ENCODE measurements at regions not wholly inside any gene's neighbourhood (a gene's known extent, or its start where the extent isn't known, plus 50 kb on each side); places are given as distances from the start of the nearest gene placed in this dataset.

DNA sequence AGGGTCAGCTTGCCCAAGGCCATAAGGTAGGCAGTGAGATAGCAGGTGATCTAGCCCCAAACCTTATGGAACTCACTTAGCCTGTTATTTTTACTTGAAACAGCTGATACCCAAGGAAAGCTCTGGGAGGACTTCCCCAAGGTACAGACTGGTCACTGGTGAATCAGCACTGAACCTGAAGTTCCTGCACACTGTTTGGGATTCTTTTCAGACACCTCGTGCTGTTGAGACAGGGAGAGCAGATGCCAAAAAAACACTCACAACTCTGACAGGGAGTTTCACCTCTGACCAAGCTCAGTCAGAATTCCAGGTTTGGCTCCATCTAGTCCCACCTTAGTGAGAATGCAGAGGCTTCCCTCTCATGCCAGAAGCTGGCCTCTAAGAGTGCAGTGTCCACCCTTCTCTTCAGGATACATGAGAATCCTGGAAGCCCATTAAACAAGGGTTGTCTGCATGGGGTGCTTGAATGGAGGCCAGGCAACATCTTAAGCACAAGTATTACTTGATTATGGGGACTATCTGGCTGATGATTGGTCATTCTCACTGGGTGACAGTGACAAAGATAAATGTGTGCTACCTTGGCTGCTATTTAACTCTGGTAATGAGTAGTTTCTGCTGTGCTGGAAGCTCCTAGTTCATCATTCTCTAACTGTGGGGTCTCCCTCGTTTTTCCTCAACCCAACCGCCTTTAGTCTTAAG, 122.8 kb upstream of the SLIT3 start:
- in situ Hi-C loops (cut with HindIII; ENCODE audit: low pct_unique_long_range_greater_than_20kb, low sequenced_read_pairs) = no loop called here
- no peak for DNase-seq (ENCODE audit: low read depth)

DNA sequence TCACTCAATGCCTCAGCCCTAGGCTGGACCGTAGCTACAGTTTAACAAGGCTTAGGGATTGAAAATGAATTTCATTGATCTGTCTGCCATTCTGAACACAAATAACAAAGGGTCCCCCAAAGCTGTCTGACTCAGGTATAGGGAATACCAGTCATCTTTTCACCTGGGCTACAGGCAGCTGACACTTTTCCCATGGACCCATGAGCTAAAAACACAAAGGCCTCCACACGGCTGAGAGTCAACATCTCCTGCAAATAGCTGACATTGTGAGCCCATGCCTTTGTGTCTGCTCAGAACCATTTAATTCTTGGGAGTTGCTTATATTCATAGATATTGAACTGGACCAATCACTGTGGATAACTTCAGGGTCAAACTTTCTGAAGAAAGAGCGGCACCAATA, 121.1 kb upstream of the SLIT3 start:
- in situ Hi-C loops (cut with HindIII; ENCODE audit: low pct_unique_long_range_greater_than_20kb, low sequenced_read_pairs) = no loop called here
- no peak for DNase-seq (ENCODE audit: low read depth)

DNA sequence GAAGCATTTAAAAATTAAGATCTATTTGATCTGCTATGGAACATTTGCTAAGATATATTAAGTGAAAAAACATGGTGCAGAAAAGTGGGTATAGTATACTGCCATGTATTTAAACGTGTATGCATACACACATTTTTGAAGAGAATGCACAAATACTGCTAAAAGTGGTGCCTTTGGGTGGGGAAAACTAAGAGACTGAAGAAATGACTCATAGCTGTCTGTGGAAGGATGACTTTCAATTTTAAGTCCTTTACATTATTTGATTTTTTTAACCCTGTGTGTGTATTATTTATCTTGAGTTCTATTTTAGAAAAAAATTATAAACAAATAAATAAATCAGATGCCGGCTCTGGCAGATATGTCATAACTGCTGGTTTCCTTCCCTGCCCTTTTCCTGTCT, 120.7 kb upstream of the SLIT3 start:
- DNase-seq (ENCODE audit: low read depth) = no peak
- in situ Hi-C loops (cut with HindIII; ENCODE audit: low pct_unique_long_range_greater_than_20kb, low sequenced_read_pairs) = no loop called here

DNA sequence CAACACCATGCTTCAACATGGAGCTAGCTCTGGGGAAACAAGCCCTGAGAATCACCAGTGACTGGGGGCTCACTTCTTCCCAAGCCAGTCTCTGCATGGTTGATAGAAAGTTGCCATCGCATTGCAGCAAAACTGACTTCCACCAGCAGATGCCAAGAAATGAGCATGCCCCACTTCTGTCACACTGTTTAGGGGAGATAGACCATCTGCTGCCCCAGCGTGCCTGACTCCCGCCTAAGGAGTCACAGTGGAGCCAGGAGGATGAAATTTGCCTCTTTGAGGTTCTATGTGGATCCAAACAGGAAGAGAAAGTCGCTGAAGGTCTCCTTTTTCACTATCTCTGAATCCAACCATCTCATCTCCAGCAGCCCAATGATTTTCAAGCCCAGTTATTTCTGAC, 116.7 kb upstream of the SLIT3 start:
- DNase-seq (ENCODE audit: low read depth) = no peak
- in situ Hi-C loops (cut with HindIII; ENCODE audit: low pct_unique_long_range_greater_than_20kb, low sequenced_read_pairs) = no loop called here

- in situ Hi-C loops (cut with HindIII; ENCODE audit: low pct_unique_long_range_greater_than_20kb, low sequenced_read_pairs) = no loop called here
- no peak for DNase-seq (ENCODE audit: low read depth)
Observed at GRCh38 chr5:169416583-169417196, 115.8 kb upstream of the SLIT3 start.

DNA sequence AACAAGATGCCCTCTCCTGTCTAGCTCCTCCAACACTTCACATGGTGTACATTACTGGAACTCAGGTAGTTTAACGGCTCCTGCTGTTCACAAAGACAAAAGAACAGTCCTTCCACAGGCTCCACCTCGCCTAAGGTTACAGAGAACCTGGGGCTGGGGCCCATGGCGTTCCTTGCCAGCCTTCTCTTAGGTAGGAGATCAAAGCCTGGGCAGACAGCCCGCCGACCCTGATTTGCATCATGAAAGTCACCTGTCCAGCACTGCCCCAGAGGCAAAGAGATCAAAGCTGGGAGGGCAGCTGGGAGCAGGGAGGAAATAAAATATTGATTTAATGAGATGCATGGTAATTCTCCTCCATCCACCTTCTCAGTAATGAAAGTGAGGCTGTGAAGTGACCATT, 115.0 kb upstream of the SLIT3 start:
- in situ Hi-C loops (cut with HindIII; ENCODE audit: low pct_unique_long_range_greater_than_20kb, low sequenced_read_pairs) = no loop called here
- DNase-seq (ENCODE audit: low read depth) = no peak

DNA sequence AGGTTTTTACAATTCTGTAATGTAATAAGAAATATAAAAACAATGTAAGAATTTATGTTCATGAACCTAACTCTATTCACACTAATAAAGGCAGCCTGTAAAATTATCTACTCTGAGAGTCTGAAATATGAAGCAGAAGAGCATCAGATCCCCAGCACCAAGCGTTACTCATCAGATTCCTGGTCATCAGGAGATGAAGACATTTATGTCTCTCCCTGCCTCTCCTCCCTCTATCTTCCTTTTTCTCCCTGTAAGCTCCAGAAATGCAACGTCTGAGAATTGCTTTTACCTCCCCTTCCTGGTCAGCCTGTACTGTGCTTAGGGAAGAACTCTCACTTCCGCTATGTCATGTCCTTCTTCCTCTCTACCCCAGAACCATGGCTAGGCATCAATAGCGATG, 114.4 kb upstream of the SLIT3 start:
- in situ Hi-C loops (cut with HindIII; ENCODE audit: low pct_unique_long_range_greater_than_20kb, low sequenced_read_pairs) = no loop called here
- no peak for DNase-seq (ENCODE audit: low read depth)

- in situ Hi-C loops (cut with HindIII; ENCODE audit: low pct_unique_long_range_greater_than_20kb, low sequenced_read_pairs) = no loop called here
- no peak for DNase-seq (ENCODE audit: low read depth)
Observed at GRCh38 chr5:169413416-169413815, 112.5 kb upstream of the SLIT3 start.

DNA sequence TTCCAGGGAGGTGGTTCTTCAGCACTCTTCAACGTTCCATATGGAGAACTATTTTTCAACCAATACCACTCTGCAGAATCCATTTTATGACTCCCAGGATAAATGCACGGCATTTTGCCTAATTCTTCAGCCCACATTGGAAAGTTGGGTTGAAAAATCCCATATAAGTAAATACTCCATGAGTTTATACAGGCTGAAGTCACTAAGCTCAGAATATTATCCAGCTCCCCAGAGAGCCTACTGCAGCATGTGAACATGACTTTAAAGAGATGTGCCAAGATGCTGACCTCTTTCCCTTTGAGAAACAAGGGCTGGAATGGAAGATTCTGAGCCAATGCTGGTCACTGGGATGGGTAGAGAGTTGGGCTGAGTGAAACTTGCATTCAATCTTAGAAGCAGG, 111.9 kb upstream of the SLIT3 start:
- no peak for DNase-seq (ENCODE audit: low read depth)
- in situ Hi-C loops (cut with HindIII; ENCODE audit: low pct_unique_long_range_greater_than_20kb, low sequenced_read_pairs) = no loop called here

GRCh38 chr5:169411786-169412430, 111.0 kb upstream of the SLIT3 start:
- no peak for DNase-seq (ENCODE audit: low read depth)
- in situ Hi-C loops (cut with HindIII; ENCODE audit: low pct_unique_long_range_greater_than_20kb, low sequenced_read_pairs) = no loop called here

DNA sequence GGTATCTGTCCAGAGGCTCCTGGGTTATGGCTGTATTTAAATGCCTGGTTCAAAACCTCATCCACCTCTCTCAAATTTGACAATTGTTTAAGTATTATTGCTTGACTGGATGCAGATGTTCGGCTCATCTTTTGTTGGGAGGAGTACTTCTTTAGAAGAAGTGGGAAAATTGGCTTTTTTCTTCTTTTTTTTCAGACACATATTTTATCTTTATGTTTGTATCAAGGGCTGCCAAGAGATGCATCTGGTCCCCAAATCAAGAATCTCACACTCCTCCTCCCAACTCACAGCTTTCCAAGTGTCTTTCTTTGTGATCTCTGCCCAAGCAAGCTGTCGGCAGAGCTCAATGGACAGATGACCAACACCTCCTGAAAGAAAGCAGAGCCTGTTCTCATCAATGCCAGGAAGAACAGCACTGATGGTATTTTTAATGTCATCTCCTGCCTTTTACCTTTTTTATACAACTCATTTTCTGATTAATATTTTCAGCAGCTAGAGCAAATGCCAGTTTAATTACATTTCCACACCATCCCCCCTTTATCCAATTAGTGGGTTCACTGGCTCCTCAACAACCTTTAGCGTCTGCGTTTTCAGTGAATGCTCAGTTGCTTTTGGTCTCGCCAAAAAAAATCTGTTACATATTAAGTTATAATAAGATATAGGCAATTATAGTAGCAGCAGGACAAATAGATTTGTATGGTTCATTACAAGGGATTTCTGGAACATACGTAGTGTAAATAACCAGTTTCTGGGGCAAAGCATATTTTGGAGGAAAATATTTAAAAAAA, 110.3 kb upstream of the SLIT3 start:
- in situ Hi-C loops (cut with HindIII; ENCODE audit: low pct_unique_long_range_greater_than_20kb, low sequenced_read_pairs) = no loop called here
- DNase-seq (ENCODE audit: low read depth) = no peak

DNA sequence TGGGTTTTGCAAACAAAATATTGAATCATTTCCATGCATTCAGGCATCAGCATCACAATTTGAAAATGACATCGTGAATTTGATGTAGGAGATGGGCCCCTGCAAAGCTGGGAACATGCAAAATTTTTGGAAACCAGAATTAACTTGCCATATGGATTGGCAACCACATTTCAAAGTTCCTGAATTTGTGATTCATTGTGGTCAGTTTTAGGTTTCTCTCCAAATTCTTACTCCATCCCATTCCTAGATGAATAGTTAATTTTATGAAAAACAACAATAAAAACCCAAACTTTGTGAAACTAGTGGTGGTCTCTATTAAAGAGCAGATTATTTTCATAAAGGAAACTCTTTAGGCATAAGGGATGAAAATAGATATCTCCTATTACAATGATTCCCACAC, 107.8 kb upstream of the SLIT3 start:
- no peak for DNase-seq (ENCODE audit: low read depth)
- in situ Hi-C loops (cut with HindIII; ENCODE audit: low pct_unique_long_range_greater_than_20kb, low sequenced_read_pairs) = no loop called here

GRCh38 chr5:169408171-169408570, 107.2 kb upstream of the SLIT3 start:
- DNase-seq (ENCODE audit: low read depth) = peak; percentile 30
- in situ Hi-C loops (cut with HindIII; ENCODE audit: low pct_unique_long_range_greater_than_20kb, low sequenced_read_pairs) = no loop called here

DNA sequence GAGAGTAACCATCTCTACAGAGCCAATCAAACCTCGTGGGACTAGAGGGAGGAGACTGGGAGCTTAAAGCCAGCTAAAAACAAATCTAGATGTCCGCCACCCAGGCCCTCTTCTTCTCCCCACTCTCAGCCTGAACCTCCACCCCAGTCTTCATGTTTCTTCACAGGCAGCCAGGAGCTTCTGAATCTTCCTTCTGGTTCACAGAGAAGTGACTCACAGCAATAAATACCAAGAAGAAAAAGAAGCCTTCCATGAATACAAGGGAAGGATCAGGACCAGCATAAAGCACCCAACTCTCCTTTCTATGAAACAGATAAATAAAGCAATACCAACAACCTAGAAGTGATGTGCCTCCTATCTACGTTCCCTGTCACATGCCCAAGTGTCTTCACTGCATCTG, 103.3 kb upstream of the SLIT3 start:
- in situ Hi-C loops (cut with HindIII; ENCODE audit: low pct_unique_long_range_greater_than_20kb, low sequenced_read_pairs) = no loop called here
- no peak for DNase-seq (ENCODE audit: low read depth)

DNA sequence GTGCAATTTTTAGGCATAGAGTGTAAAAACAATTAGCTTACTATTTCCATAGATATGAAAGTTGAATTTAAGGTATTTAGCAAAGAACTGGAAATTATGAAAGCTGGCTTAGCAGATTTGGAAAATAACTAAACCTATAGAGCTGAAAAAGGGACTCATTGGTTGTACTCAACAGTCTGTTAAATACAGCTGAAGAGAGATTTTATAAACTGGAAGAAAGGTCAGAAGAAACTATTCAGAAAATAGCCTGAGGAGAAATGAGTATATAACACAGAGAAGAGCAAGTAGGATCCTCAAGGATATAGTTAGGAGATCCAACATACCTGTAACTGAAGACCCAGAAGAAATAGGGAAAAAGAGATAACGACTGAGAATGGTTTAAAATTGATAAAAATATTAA, 97.6 kb upstream of the SLIT3 start:
- no peak for DNase-seq (ENCODE audit: low read depth)

GRCh38 chr5:169395136-169395535, 94.2 kb upstream of the SLIT3 start:
- in situ Hi-C loops (cut with HindIII; ENCODE audit: low pct_unique_long_range_greater_than_20kb, low sequenced_read_pairs) = no loop called here

More for the DNA sequence above, 97.6 kb upstream of the SLIT3 start:
- in situ Hi-C loops (cut with HindIII; ENCODE audit: low pct_unique_long_range_greater_than_20kb, low sequenced_read_pairs) = no loop called here

GRCh38 chr5:169394371-169394770, 93.4 kb upstream of the SLIT3 start:
- in situ Hi-C loops (cut with HindIII; ENCODE audit: low pct_unique_long_range_greater_than_20kb, low sequenced_read_pairs) = no loop called here
- no peak for DNase-seq (ENCODE audit: low read depth)

More at GRCh38 chr5:169395136-169395535, 94.2 kb upstream of the SLIT3 start:
- DNase-seq (ENCODE audit: low read depth) = no peak

DNA sequence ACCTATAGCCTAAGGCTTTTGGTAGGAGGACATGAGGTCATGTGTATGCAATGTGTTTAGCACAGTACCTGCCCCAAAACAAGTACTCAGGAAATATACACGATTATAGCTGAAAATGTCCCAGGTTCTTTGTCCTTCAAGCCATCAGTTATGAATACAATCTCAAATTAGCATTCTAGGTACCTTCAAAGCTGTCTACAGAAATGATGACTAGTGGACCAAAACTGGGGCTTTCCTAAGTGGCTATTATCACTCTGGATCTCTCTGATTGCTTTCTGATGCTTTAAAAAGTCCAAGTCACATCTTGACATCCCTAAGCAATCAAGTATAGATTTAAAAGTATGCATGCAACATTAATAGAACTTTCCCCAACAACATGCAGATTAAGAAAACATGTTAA, 93.0 kb upstream of the SLIT3 start:
- DNase-seq (ENCODE audit: low read depth) = no peak
- in situ Hi-C loops (cut with HindIII; ENCODE audit: low pct_unique_long_range_greater_than_20kb, low sequenced_read_pairs) = no loop called here

DNA sequence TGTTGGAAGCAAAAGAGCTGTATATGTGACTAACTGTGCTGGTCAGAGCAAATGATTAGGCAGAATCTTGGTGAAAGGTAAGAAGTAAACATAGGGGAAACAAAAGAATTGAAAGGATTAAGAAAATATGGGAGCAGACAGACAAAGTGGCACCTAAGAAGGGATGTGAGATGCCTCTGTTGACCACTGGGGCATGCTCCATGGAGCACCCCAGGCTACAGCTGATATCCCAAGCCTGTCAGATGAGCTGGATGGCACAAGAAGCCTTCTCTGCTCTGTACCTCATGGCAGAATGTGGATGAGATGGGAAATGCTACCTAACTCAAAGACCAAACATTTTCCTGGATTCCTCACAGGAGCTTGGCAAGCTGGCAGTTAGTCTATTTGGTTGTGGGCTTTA, 89.3 kb upstream of the SLIT3 start:
- no peak for DNase-seq (ENCODE audit: low read depth)
- in situ Hi-C loops (cut with HindIII; ENCODE audit: low pct_unique_long_range_greater_than_20kb, low sequenced_read_pairs) = no loop called here
